Germinal center (tissue), 1 donor: ENCODE measurements at regions not wholly inside any gene's neighbourhood (a gene's known extent, or its start where the extent isn't known, plus 50 kb on each side); places are given as distances from the start of the nearest gene placed in this dataset.
"Not testable (repeated sequence)": the region's sequence is repeated elsewhere in the genome, so short reads cannot be mapped to it uniquely, and the experiment has no call there.

Source experiments
- DNase-seq: peaks from one replicate; pipeline ENCODE4 v3.0.0; 2012; ENCODE audit warnings: mixed read lengths, low spot score

DNA sequence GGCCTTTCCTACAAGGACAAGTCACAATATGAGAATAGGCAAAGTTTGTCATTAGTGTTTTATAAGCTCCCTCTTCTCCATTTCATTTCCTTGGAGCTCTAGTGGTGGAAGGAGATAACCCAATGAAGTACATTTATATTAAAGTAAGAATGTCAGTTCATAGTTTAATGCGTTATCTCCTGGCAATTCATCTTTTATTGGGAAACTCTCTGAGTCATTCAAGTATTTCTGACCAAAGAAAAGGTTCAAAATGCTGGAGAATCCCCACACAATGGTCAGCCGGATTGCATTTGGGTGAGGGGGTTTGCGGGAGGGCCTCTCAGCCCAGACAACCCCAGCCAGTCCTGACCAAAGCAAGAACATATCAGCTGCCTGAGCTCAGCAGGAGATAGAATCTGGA, 321.5 kb upstream of the NRP1 start:
- DNase-seq: no peak

DNA sequence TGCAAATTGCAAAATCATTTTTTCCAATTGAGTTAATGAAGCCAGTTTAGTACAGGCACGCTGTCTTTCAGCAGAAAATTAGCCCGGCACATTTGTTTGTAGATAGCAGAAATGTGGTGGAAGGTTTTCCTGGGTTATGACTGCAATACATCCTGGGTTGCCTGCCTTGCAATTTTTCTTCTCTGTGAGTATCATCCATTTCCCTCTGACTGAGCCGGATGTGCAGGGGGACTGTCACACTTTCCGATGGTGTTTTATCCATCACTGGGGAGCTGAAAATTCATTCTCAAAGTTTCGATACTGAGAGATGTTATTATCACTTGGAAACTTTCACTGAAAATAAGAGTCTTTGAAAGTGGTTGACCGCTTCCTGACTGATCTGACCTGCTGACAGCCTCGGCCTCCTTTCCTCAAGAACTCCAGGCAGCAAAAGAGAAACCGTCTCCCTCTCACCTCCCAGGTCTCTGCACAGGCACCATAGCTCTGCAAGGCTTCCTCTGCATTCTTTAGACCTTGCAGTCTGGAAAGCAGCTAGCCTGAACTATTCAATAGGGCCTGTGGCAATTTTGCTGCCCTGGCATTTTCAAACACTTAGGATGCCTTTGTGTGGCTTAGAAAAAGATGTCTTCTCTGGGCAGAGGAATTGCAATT, 320.8 kb upstream of the NRP1 start:
- no peak for DNase-seq

DNA sequence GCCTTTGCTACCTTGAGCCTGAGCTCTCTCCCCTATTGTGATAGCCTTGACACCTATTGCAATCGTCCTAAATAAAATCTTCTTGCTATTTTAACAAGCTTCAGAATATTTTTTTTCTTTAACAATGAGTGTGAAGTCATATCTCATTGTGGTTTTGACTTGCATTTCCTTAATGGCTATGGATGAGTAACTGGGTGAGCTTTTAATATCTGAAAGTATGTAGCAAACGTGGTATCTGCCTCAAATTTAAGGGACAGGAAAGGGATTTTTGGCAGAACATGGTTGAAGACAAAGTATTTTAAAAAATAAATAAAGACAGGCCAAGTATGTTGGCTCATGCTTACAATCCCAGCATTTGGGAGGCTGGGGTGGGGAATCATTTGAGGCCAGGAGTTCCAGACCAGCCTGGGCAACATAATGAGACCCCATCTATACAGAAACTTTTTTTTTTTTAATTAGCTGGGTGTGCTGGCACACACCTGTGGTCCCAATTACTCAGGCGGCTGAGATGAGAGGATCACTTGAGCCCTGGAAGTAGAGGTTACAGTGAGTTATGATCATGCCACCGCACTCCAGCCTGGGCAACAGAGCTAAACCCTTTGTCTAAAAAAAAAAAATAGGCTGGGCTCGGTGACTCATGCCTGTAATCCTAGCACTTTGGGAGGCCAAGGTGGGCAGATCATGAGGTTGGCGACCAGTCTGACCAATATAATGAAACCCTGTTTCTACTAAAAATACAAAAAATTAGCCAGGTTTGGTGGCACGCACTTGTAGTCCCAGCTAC, 319.3 kb upstream of the NRP1 start:
- no peak for DNase-seq

DNA sequence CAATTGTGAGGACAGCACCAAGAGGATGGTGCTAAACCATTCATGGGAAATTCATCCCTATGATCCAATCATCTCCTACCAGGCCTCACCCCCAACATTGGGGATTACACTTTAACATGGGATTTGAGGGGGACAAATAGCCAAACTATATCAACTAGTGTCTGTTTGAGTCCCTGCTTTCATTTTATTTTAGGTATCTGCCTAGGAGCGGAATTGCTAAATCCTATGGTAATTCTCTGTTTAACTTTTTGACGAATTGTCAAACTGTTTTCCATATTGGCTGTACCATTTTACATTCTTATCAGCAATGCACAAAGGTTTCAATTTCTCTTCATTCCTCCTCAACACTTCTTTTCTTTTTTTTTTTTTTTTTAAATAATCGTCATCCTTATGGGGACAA, 318.4 kb upstream of the NRP1 start:
- no peak for DNase-seq

DNA sequence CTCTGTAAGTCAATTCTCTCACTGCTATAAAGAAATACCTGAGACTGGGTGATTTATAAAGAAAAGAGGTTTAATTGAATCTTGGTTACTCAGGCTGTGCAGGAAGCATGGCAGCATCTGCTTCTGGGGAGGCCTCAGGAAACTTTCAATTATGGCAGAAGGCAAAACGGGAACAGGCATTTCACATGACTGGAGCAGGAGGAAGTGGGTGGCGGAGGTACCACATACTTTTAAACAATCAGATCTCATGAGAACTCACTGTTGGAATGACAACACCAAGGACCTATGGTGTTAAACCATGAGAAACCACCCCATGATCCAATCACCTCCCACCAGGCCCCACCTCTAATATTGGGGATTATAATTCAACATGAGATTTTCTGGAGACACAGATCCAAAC, 315.7 kb upstream of the NRP1 start:
- not testable (repeated sequence) for DNase-seq

DNA sequence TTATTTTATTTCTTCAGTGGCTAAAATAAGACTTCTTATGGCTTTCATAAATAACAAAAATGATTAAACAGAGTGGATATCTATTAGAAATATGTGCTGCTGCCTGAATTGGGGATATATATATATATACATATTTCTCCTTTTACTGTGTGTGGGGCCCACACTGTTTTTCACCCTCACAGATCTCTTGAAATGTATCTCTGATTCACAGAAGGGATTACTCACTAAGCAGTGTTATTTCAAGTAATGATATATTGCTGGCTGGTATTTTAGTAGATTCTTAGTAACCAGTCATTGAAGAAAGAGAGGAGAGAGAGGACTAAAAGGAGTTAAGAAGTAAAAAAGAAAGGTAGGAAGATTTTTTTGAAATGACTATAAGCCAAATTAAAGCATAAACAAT, 308.6 kb upstream of the NRP1 start:
- DNase-seq: no peak

DNA sequence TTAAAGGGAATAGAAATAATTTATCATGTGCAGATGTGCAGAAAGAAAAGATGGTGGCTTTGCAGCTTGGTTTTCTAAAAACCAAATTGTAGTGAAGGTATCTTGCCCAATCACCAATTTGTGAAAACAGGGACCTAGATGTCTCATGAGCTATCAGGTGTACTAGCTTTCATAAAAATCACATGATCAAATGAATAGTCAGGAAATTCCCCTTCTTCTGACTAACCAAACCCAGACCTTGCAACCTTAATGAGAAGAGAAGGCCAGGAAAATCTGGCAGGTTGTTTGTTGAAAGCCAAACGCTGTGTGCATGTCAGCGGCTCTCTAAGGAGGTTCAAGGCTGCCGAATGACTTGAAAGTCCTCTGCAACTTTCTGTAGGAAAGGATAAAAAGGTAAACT, 304.4 kb upstream of the NRP1 start:
- no peak for DNase-seq

DNA sequence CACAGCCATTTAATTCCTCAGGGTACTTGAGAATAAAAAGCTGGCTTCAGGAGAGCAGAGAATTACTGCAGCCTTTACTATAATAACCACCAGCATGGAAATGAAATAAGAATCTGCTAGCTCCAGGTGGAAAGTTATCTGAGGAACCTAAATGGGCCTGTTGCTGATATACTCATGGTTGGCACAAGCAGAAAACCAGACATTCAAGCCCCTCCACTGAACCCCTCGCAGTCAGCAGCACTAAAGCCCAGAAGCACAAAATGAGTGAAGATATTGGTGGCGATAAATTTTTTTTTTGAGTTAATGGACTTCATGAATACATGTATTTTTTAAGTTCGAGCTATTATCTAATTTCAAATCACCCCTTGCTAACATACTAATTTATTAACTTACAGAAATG, 303.9 kb upstream of the NRP1 start:
- DNase-seq: no peak

DNA sequence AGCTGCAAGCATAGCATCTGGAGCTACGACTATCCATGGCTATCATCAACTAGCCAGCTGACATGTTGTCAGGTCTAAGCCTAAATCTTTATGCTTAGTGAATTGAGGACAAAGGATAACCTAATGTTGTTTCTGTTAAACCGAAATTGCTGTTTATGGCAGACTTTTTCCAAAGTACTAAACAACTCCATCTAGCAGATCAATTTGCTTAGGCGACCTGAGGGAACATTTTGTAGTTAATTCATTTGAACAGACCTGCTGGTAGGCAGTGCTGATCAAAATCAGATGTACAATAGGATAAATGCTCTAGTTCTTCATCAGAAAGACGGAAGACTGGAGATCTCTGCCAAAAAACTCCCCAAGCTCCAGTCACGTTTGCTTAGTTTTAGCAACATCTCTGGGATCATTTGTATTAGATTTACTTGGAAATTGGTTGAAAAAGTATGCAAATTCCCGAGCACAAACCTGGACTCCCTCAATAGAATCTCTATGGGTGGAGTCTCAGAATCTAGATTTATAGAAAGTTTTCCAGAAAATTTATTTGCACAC, 301.6 kb upstream of the NRP1 start:
- no peak for DNase-seq

DNA sequence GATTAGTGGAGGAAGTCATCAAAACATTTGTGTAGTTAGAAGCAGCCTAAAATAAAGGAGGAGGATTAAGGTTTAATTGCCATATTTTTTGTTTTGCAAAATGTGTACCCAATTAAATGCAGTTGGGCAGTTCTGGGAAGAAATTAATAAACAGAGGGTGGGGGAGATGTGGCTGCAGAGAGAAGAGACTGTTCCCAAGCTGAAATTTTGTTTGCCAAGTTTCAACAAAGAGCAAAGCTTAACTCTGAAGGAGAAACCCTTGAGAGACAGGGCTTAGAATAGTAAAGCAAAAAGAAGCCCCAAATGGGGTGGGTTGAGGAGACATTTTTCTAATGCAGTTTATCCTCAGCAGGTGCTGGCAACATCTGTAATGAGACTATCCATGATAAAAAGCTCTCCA, 298.0 kb upstream of the NRP1 start:
- no peak for DNase-seq

DNA sequence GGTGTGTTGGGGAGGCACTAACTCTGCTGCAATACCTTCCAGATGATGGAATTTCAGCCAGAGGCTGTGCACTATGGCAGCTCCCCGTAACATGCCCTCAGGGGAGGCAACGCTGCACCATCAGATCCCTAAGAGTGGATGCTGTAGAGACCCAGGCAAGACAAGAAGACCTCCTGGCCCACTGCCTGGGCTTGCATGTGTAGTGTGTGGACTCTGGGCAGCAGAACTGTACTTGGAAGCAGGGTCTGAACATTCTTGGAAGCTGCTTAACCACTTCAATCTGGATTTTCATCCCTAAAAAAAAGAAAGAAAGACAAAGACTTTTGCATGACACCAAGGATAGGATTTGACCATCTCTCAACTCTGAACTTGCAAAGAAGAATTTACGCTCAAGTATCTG, 297.5 kb upstream of the NRP1 start:
- no peak for DNase-seq

DNA sequence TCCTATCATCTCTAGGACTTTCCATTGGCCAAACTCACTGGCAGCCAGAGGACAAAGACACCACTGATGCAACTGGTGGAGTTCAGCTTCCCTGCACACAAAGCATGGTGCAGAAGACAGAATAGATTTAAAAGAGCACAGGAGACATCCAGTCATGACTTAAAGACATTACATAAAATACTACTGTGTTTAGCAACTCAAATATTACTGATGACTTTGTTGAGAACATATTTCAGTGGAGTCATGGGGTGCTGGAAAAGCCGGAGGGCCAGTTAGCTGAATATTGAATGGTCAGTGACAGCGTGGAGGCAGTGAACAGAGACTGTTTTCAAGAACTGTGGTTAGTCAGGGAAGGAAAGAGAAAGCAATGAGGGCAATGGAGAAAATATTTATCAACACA, 296.3 kb upstream of the NRP1 start:
- no peak for DNase-seq

DNA sequence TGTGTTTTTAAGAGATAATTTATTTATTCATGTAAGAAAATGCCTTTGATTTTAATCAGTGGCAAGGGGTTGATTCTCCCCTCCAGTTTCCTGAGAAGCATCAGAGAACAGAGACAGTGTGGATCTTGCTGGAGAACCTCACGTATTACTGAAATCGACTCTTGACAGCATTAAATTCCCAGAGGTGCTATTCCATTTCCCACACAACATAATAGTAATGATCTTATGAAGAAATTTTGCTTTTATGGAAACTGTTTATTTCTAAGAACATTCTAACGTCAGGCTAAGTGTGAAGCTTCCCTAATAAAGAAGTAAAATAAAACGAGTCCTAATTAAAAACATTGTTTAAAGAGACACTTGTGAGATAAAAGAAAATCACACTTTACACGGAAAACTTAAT, 293.1 kb upstream of the NRP1 start:
- DNase-seq: no peak

DNA sequence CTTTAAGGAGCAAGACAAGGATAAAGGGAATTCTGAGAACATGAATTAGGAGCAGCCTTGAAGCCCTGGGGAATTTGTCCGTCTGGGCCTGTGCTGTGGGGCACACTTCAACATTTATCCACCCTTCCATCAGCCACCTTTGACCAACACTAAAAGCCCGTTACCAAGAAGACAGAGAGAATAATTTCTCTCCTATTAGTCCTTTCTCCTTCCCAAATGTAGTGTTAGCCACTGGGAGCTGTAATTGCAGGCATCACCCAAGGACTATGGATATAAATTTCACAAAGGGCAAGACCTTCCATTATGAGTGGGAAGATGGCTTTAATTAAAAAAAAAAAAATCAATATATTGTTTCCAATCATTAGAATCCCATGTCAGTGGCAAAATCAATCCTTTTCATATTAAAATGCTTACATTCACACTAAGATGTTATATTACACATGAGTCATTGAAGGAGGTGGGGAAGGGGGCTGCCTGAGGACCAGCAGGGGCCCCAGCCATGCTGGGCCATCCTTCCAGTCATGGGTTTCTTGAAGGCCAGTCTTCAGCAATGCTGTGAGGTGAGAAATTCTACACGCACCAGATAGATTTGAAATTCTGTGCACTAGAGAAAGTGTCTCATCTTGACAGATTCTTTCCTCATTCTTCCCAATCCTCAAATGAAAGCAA, 292.5 kb upstream of the NRP1 start:
- DNase-seq: no peak

DNA sequence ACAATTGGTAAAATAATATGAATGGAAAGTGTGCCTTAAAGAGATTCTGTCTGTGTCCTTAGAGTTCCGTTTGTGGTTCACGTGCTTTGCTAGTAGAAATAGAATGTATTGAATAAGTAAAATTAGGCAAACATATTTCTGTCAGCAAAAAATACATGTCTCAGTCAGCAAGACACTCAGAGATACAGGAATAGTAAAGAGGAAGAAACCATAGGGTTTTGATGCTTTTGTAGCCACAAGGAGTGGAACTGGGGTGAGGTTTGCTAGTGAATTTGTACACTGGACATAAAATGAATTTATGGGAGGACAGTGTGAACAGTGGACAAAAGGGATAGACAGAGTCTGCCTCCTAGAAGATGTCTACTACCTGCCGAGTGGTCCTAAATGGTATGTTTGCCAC, 289.2 kb upstream of the NRP1 start:
- DNase-seq: no peak

DNA sequence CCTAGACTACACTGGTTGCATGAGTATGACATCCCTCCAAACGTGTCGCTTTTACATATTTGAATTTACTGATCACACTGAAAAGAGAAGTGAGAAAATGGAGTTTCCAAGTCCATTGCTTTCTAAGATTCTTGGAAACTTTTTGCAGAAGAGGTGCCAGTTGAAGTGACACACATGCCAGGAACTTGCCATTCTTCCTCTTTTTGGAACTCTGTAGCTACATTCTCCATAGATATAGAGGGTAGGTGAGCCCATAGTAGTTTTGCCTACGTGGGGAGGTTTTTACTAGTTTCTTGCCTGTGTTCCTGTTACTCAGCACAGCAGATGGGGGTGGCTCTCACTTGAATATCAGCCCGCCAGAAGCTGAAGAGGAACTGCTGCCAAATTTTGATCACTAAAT, 286.6 kb upstream of the NRP1 start:
- no peak for DNase-seq

DNA sequence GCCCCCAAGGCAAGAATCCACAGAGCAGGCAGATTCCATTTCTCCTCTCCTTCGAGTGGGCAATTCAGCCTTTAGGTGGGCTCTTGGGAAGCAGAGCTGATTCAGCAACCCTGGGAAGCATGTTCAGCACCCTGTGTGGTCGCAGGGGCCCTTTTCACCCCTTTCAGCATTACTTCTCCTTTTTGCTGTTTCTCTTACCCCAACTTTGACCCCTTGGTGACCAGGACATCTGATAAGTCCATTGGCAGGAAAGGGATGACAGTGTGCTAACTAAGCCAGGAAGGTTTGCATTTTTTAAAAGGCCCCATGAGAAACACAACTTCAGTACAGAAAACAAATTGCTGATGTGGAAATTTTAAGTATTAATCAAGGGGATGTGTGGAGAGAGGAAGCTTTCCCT, 283.7 kb upstream of the NRP1 start:
- DNase-seq: no peak

DNA sequence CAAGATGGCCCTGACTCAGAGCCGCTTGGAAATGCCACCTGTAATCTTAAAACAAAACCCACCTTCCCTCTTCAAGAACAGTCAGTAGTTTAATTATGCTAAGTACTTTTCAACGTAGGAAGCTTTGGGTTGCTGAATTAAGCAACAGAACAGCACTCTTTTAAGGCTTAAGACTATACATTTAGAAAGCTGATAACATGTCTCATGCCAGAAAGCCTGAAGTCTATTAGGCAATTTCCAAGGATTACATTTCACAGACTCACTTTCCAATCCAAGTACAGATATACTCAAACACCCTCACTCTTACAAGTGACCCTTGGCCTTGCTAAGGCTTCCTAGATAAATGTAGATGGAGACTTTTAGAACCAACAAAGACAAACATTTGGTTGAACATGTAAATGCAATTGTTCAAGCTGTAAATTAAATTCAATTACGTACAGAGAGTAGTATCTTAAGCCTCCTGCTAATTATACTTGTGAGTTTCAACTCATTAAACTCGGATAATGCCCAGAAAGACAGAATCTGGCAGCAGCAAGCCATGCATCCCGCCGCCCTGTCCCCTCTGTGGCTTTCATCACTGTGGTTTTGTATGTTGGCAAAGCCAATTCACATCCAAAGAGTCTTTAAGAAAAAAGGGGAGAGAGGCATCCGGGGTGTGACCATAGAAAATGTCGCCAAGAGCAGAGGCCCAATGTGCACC, 283.1 kb upstream of the NRP1 start:
- no peak for DNase-seq

DNA sequence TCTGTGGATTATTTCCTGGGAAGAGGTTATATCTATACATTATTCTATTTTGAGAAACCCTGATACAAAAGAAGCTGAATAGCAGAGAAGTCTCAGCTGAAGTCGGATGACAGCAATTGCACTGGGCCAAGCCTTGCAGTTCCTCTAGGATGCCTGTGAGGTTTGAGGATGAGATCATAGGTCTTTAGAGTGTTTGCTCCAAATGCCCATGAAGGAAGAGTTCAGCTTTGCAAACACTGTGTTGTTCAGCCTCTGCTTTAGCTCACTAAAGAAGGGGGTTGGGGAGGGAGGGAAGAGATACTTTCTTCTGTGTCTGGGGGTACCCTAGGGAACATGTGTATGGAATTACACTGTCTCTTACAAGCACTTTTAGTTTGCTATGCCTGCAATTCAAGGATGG, 282.5 kb upstream of the NRP1 start:
- DNase-seq: no peak

DNA sequence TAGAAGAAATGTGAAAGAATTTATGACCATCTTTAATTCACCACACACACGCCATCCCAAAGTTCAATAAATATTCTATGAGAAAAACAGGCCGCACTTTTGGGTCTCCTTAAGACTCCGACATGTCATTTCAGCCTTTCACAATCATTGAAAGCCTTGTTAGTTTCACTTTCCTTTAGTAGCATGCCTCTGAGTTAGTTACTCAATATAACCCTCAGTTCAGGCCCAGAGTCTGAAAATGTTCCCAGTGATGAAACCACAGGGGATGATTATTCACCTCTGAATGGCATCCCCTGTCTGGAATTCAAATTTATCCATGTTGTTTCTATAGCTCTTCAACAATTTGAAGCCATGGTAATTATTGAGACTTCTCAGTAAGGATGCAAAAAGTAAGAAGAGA, 278.1 kb upstream of the NRP1 start:
- no peak for DNase-seq

DNA sequence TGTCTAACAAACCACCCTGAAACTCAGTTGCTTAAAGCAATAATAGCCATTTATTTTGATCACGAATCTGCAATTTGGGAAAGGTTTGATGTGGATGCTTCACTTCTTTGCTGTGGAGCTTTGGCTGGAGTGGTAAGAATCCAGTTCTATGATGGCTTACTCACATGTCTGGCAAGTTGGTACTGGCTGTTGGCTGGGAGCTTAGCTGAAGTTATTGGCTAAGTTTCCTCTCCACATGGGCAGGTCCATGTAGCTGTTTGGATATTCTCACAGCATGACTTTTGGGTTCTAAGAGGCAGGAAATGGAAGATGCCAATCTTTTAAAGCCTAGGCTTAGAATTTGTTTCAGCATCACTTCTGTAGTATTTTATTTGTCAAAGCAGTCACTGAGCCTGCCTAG, 277.6 kb upstream of the NRP1 start:
- DNase-seq: no peak

DNA sequence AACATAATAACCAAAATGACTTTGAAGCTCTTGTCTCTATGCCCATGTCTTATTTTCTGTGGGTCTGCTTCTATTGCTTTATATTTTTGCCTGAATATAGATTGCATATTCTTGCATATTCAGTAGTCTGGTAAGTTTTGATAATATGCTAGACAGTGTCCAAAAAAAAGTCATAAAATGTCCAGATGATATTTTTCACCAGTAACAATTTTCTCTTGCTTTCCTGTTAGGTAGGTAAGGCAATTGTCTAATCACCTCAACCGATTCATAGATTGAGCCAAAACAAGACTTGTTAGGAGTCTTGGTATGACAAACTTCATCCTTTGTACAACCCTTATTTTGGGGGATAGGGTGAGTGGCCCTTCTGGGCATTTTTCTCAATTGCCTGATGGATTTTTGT, 277.0 kb upstream of the NRP1 start:
- DNase-seq: no peak

DNA sequence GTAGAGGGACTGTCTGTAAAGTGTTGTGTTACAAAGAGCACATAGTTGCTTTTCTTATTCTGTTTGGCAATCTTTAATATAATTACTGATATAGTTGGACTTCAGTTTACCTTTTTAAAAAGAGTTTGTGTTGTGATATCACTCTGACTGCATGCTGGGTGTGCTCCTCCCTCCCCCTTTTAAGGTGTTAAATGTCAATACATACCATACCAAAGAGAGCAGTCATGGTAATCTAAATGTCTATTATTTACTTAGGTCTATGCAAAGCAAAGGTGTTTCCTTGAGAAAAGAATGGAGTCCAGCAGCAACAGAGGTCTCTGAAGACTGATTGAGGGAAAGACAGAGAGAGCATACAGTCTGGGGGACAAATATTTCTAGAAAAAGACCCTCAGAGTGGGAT, 275.1 kb upstream of the NRP1 start:
- DNase-seq: no peak
